Hematopoietic multipotent progenitor cell treated with erythropoietin and hydrocortisone succinate and interleukin-3 and kit ligand, for 8 days (in vitro differentiated cells): ENCODE measurements at regions not wholly inside any gene's neighbourhood (a gene's known extent, or its start where the extent isn't known, plus 50 kb on each side); places are given as distances from the start of the nearest gene placed in this dataset.
"Not testable (repeated sequence)": the region's sequence is repeated elsewhere in the genome, so short reads cannot be mapped to it uniquely, and the experiment has no call there.

Experiments used
- DNase-seq: peaks from one replicate; pipeline ENCODE4 v3.0.0-alpha.2; 2015

DNA sequence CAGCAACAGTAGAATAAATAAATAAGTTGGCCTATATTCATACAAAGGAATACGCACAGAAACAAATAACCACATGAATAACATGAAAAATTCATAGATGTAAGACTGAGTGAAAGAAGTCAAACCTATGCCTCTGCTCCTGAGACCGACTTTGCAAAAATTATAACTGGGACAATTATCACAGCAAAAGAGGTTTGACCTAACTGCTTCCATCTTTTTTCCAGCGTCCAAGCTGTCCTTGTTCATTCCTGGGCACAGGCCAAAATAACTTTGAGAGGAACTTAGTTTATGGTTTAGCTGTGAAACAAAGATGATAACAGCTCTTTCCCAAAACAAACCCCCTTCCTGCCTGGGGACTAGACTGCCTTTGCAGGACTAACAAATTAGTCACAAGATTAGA is 109.6 kb upstream of the NBPF11 start:
- not testable (repeated sequence) for DNase-seq

DNA sequence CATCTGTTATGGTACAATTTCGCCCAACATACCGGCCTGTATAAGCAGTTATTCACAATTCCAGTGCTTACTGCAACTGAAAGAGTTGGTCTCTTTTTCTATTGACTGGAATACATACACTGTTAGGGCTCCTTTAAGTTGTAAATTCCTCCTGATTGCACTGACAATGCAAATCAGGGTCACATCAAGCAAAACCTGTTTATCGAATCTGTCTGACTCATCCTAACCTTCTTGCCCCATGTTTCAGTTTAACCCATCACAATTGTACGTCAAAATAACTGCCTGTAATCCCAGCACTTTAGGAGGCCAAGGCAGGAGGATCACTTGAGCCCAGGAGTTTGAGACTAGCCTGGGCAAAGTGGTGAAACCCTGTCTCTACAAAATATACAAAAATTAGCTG is 105.8 kb upstream of the NBPF11 start:
- DNase-seq: not testable (repeated sequence)

DNA sequence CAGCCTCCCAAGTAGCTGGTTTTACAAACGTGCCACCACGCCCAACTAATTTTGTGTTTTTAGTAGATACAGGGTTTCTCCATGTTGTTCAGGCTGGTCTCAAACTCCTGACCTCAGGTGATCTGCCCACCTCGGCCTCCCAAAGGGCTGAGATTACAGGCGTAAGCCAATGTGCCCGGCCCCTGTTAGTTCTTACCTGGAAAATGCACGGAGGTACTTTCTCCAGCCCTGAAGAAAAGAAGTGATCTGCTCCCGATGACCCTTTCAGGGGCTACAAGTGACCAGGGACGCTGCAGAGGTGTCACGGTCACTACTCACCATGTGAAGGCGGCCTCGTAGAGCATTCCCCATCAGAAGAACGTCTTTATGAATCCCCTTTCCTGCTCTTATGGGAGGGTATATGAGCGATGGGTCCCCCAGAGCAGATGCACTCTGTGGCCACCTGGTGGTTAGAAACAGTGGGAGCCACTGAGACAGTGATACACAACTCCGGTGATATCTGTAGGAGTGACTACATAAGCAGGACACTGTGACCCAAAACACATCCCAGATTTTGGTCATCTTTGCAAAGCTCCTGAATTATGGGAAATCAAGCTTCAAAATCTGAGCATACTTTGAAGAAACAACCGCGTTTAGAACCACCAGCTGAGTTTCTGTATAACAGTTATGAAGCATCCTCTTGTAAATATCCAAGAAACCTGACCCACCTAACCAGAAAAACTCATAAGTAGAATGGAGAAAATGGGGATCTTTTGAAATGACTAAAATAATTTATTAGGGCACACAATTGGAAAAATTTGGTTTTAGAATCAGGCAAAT is 102.7 kb upstream of the NBPF11 start:
- peak; percentile 26 for DNase-seq

DNA sequence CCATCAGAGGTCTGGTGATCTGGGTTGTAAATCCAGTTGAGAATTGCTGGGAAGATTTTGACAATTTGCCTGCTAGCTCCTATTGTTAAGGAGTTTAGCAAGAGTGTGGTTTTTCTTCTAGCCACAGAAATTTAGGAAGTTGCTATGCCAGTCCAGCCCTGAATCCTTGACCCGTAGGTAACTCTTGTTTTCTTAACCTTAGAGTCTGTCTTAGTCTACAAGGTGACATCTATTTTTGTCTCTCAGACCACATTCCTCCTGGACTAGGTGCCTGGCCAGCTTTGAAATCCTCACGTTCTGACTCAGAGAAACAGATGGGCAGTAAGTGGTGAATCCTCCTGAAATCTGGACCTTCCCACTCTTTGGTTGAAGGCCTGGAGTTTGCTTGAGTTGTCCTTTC is 101.7 kb upstream of the NBPF11 start:
- not testable (repeated sequence) for DNase-seq

DNA sequence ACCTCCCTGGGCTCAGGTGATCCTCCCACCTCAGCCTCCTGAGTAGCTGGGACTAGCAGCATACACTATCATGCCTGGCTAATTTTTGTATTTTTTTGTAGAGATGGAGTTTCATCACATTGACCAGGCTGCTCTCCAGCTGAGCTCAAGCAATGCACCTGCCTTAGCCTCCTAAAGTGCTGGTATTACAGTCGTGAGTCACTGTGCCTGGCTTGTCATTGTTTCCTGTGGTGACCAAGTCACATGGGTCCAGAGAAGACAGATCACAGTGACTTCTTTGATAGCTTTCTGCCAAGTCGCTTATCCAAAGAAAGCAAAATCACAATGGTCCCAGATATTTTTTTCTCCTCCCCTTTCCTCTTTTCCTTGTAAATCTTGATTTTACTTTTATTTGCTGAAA is 96.7 kb upstream of the NBPF11 start:
- DNase-seq: not testable (repeated sequence)

DNA sequence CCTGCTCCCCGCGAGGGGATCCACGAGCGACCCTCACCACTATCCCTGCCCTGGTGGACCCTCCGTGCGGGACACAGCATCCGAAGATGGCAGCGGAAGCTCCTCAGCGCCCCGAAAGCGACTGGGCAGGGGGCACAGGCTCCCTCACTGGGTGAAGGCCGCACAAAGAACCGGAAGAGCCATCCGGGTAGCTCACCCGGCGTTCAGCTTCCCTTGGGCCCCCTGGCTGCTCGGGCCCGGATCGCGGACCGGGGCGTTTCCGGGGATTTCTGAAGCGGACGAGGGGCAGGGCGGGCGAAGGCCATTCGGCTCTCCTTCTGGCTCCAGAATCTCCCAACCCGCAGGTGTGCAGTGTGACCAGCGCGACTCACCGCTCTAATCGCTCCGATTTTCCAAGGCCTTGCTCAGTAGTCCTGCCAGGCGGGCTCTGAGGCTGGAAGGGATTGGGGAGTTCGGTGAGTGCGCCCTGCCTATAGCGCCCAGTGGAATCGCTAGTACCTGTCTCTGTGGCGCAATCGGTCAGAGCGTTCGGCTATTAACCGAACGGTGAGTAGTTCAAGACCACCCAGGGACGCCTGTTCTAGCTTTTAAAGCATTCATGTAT is 94.3 kb upstream of the NBPF11 start:
- not testable (repeated sequence) for DNase-seq

- not testable (repeated sequence) for DNase-seq
Measured at GRCh38 chr1:148245843-148246242, 93.8 kb upstream of the NBPF11 start.

GRCh38 chr1:148245443-148245842 is 93.4 kb upstream of the NBPF11 start:
- DNase-seq: not testable (repeated sequence)

GRCh38 chr1:148233250-148233649 is 81.2 kb upstream of the NBPF11 start:
- DNase-seq: not testable (repeated sequence)

GRCh38 chr1:148228846-148229245 is 76.8 kb upstream of the NBPF11 start:
- DNase-seq: not testable (repeated sequence)

DNA sequence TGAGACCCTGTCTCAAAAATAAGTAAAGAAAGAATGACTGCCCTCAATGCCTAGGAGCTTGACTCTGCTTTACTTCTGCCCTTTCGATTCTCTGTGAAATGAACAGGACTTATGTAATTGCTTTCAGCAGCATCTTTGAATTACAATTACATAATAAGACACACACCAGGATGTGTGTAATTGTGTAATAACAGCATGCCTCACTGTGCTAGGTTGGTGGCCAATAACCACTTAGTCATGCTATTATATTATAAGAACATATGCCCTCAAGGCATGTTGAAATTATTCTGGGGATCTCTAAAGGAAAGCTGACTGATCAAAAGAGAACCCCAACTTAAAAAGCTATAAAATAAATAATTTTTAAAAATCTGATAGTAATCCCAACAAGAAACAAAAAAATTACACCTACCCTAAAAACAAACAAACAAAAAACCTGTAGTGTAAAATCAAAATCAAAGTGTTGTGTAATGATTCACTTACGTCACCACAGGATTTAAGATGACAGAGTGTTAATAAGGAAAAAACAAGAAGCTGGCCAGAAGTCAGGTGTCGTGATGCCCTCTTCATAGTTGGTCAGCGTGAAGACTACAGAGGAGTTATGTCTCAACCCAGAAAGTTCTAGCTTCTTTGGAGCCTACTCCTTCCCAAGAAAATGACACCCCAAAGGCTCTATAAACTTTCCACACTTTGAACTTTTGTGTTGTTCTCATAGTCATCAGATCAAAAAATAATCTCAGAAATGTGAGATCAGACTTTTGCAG is 70.5 kb upstream of the NBPF11 start:
- not testable (repeated sequence) for DNase-seq

GRCh38 chr1:148221593-148221992 is 69.5 kb upstream of the NBPF11 start:
- not testable (repeated sequence) for DNase-seq

GRCh38 chr1:148219229-148219628 is 67.1 kb upstream of the NBPF11 start:
- not testable (repeated sequence) for DNase-seq

DNA sequence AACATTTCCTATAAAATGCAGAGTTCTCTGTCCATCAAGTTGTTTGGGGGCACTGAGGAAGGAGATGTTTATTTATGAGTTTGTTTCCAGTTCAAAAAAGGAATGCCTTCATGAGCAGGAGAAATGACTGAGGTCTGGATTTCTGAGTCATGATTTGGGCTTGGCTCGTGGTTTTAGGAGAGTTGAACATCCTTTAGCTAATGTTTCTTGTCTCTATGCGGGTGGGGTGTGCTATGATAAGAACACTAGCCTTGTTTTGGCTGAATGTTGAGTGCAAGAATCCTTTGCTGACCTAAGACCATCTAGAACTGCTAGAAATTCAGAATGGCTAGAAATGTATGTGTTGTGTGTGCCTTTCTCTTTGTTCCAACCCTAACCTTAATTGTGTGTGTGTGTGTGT is 59.1 kb upstream of the NBPF11 start:
- DNase-seq: not testable (repeated sequence)

- not testable (repeated sequence) for DNase-seq
Measured at GRCh38 chr1:148210624-148211023, 58.5 kb upstream of the NBPF11 start.

GRCh38 chr1:148210166-148210565 is 58.1 kb upstream of the NBPF11 start:
- DNase-seq: not testable (repeated sequence)

DNA sequence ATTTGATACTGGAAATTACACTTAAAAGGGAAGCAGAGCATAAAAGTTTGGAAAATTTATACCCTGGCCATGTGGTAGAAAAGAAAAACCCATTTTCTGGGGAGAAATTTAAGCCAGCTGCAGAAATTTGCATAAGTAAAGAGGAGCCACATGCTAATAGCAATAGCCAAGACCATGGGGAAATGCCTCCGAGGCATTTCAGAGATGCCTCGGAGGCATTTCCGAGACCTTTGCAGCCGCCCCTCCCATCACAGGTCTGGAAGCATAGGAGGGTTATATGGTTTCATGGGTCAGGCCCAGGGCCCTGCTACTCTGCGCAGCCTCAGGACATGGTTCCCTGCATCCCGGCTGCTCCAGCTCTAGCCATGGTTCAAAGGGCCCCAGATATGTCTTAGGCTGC is 49.9 kb upstream of the NBPF11 start:
- DNase-seq: not testable (repeated sequence)
